ENCODE measurements at regions not wholly inside any gene's neighbourhood (a gene's known extent, or its start where the extent isn't known, plus 50 kb on each side); places are given as distances from the start of the nearest gene placed in this dataset.

GRCh38 chr4:8796096-8796495 lies 75.5 kb downstream of the HMX1 start:
- Mint-ChIP-seq H3K4me1 (ENCODE audit: low read depth) (no peaks in the 10 kb centered on the region), H3K27me3 (ENCODE audit: low read depth) (no peaks in the 10 kb centered on the region), H3K4me3 (no peak overlapping the region), H3K36me3 (ENCODE audit: low read depth) (no peaks in the 10 kb centered on the region), H3K9me3 (no peaks in the 10 kb centered on the region), H3K27ac (no peak overlapping the region)
- intact Hi-C loops (cut with micrococcal nuclease), result no loop called here
- no peak for DNase-seq
- CTCF ChIA-PET, result no interaction called here

GRCh38 chr4:8795140-8795539 lies 76.5 kb downstream of the HMX1 start:
- CTCF ChIA-PET, result no interaction called here
- DNase-seq, result no peak
- H3K9me3 Mint-ChIP-seq, result no peaks in the 10 kb centered on the region

GRCh38 chr4:8794491-8794890 lies 77.1 kb downstream of the HMX1 start:
- DNase-seq, result no peak
- Mint-ChIP-seq H3K9me3 (no peaks in the 10 kb centered on the region), H3K36me3 (ENCODE audit: low read depth) (no peaks in the 10 kb centered on the region), H3K4me3 (no peak overlapping the region), H3K27me3 (ENCODE audit: low read depth) (no peaks in the 10 kb centered on the region), H3K4me1 (ENCODE audit: low read depth) (no peaks in the 10 kb centered on the region), H3K27ac (no peak overlapping the region)
- CTCF ChIA-PET, result no interaction called here
- intact Hi-C loops (cut with micrococcal nuclease), result no loop called here

More at GRCh38 chr4:8795140-8795539, 76.5 kb downstream of the HMX1 start:
- no peak overlapping the region for H3K27ac Mint-ChIP-seq
- H3K4me1 Mint-ChIP-seq (ENCODE audit: low read depth), result no peaks in the 10 kb centered on the region
- H3K4me3 Mint-ChIP-seq, result no peak overlapping the region
- H3K27me3 Mint-ChIP-seq (ENCODE audit: low read depth), result no peaks in the 10 kb centered on the region
- no peaks in the 10 kb centered on the region for H3K36me3 Mint-ChIP-seq (ENCODE audit: low read depth)
- intact Hi-C loops (cut with micrococcal nuclease), result no loop called here

GRCh38 chr4:8793571-8794160 lies 78.0 kb downstream of the HMX1 start:
- no peaks in the 10 kb centered on the region for H3K9me3 Mint-ChIP-seq
- intact Hi-C loops (cut with micrococcal nuclease), result no loop called here
- H3K36me3 Mint-ChIP-seq (ENCODE audit: low read depth), result no peaks in the 10 kb centered on the region
- H3K27me3 Mint-ChIP-seq (ENCODE audit: low read depth), result no peaks in the 10 kb centered on the region
- H3K4me3 Mint-ChIP-seq, result no peak overlapping the region
- no peaks in the 10 kb centered on the region for H3K4me1 Mint-ChIP-seq (ENCODE audit: low read depth)
- DNase-seq, result no peak
- CTCF ChIA-PET, result no interaction called here
- H3K27ac Mint-ChIP-seq, result no peak overlapping the region

GRCh38 chr4:8792491-8792890 lies 79.1 kb downstream of the HMX1 start:
- no peak overlapping the region for H3K27ac Mint-ChIP-seq
- no peaks in the 10 kb centered on the region for H3K27me3 Mint-ChIP-seq (ENCODE audit: low read depth)
- H3K4me3 Mint-ChIP-seq, result no peak overlapping the region
- DNase-seq, result no peak
- CTCF ChIA-PET, result no interaction called here
- no peaks in the 10 kb centered on the region for H3K4me1 Mint-ChIP-seq (ENCODE audit: low read depth)
- no peaks in the 10 kb centered on the region for H3K36me3 Mint-ChIP-seq (ENCODE audit: low read depth)
- intact Hi-C loops (cut with micrococcal nuclease), result no loop called here
- H3K9me3 Mint-ChIP-seq, result peaks cover 2% of the 10 kb centered on the region

GRCh38 chr4:8791609-8792008 lies 80.0 kb downstream of the HMX1 start:
- Mint-ChIP-seq H3K27me3 (ENCODE audit: low read depth) (no peaks in the 10 kb centered on the region), H3K9me3 (peaks cover 2% of the 10 kb centered on the region), H3K36me3 (ENCODE audit: low read depth) (no peaks in the 10 kb centered on the region), H3K4me3 (no peak overlapping the region), H3K27ac (no peak overlapping the region), H3K4me1 (ENCODE audit: low read depth) (no peaks in the 10 kb centered on the region)
- CTCF ChIA-PET, result no interaction called here
- DNase-seq, result no peak
- intact Hi-C loops (cut with micrococcal nuclease), result no loop called here

GRCh38 chr4:8790749-8791148 lies 80.9 kb downstream of the HMX1 start:
- H3K27ac Mint-ChIP-seq, result no peak overlapping the region
- peaks cover 2% of the 10 kb centered on the region for H3K9me3 Mint-ChIP-seq
- CTCF ChIA-PET, result interaction anchor here (0.6 kb wide), 1 partner anchor 183 kb away, joined by 4 read pairs; no protein-coding TSS in a partner anchor
- no peaks in the 10 kb centered on the region for H3K36me3 Mint-ChIP-seq (ENCODE audit: low read depth)
- H3K4me1 Mint-ChIP-seq (ENCODE audit: low read depth), result no peaks in the 10 kb centered on the region
- intact Hi-C loops (cut with micrococcal nuclease), result no loop called here
- no peak for DNase-seq
- no peak overlapping the region for H3K4me3 Mint-ChIP-seq
- H3K27me3 Mint-ChIP-seq (ENCODE audit: low read depth), result no peaks in the 10 kb centered on the region

GRCh38 chr4:8788174-8788573 lies 83.5 kb downstream of the HMX1 start:
- CTCF ChIA-PET, result no interaction called here
- Mint-ChIP-seq H3K27me3 (ENCODE audit: low read depth) (no peaks in the 10 kb centered on the region), H3K4me1 (ENCODE audit: low read depth) (no peaks in the 10 kb centered on the region), H3K4me3 (no peak overlapping the region), H3K9me3 (peaks cover 2% of the 10 kb centered on the region), H3K27ac (no peak overlapping the region), H3K36me3 (ENCODE audit: low read depth) (no peaks in the 10 kb centered on the region)
- intact Hi-C loops (cut with micrococcal nuclease), result no loop called here
- DNase-seq, result no peak

- no peaks in the 10 kb centered on the region for H3K36me3 Mint-ChIP-seq (ENCODE audit: low read depth)
- DNase-seq, result no peak
- no peak overlapping the region for H3K4me3 Mint-ChIP-seq
- no peaks in the 10 kb centered on the region for H3K27me3 Mint-ChIP-seq (ENCODE audit: low read depth)
- no peak overlapping the region for H3K27ac Mint-ChIP-seq
- intact Hi-C loops (cut with micrococcal nuclease), result no loop called here
- CTCF ChIA-PET, result interaction anchor here (1.1 kb wide), 1 partner anchor 179 kb away, joined by 3 read pairs; no protein-coding TSS in a partner anchor
- H3K9me3 Mint-ChIP-seq, result peaks cover 2% of the 10 kb centered on the region
- no peaks in the 10 kb centered on the region for H3K4me1 Mint-ChIP-seq (ENCODE audit: low read depth)
Observed at GRCh38 chr4:8786166-8786565, 85.5 kb downstream of the HMX1 start.

- Mint-ChIP-seq H3K27ac (no peak overlapping the region), H3K9me3 (peaks cover 2% of the 10 kb centered on the region), H3K4me3 (no peak overlapping the region), H3K36me3 (ENCODE audit: low read depth) (no peaks in the 10 kb centered on the region), H3K27me3 (ENCODE audit: low read depth) (no peaks in the 10 kb centered on the region), H3K4me1 (ENCODE audit: low read depth) (no peaks in the 10 kb centered on the region)
- intact Hi-C loops (cut with micrococcal nuclease), result no loop called here
- no peak for DNase-seq
- CTCF ChIA-PET, result interaction anchor here (1.1 kb wide), 1 partner anchor 178 kb away, joined by 3 read pairs; no protein-coding TSS in a partner anchor
Observed at GRCh38 chr4:8785656-8786142, 85.9 kb downstream of the HMX1 start.

GRCh38 chr4:8783736-8784135 lies 87.9 kb downstream of the HMX1 start:
- Mint-ChIP-seq H3K9me3 (peaks cover 2% of the 10 kb centered on the region), H3K36me3 (ENCODE audit: low read depth) (no peaks in the 10 kb centered on the region), H3K27me3 (ENCODE audit: low read depth) (no peaks in the 10 kb centered on the region), H3K4me3 (no peak overlapping the region), H3K27ac (no peak overlapping the region), H3K4me1 (ENCODE audit: low read depth) (no peaks in the 10 kb centered on the region)
- no peak for DNase-seq
- CTCF ChIA-PET, result no interaction called here
- intact Hi-C loops (cut with micrococcal nuclease), result no loop called here

- intact Hi-C loops (cut with micrococcal nuclease), result no loop called here
- H3K27me3 Mint-ChIP-seq (ENCODE audit: low read depth), result no peaks in the 10 kb centered on the region
Observed at GRCh38 chr4:8782135-8782534, 89.5 kb downstream of the HMX1 start.

GRCh38 chr4:8781641-8782040 lies 90.0 kb downstream of the HMX1 start:
- H3K9me3 Mint-ChIP-seq, result no peaks in the 10 kb centered on the region
- no peaks in the 10 kb centered on the region for H3K27me3 Mint-ChIP-seq (ENCODE audit: low read depth)
- DNase-seq, result no peak
- no peak overlapping the region for H3K4me3 Mint-ChIP-seq
- H3K36me3 Mint-ChIP-seq (ENCODE audit: low read depth), result no peaks in the 10 kb centered on the region
- CTCF ChIA-PET, result no interaction called here
- no peak overlapping the region for H3K27ac Mint-ChIP-seq
- H3K4me1 Mint-ChIP-seq (ENCODE audit: low read depth), result no peaks in the 10 kb centered on the region
- intact Hi-C loops (cut with micrococcal nuclease), result no loop called here

More at GRCh38 chr4:8782135-8782534, 89.5 kb downstream of the HMX1 start:
- Mint-ChIP-seq H3K9me3 (no peaks in the 10 kb centered on the region), H3K27ac (no peak overlapping the region), H3K4me1 (ENCODE audit: low read depth) (no peaks in the 10 kb centered on the region), H3K36me3 (ENCODE audit: low read depth) (no peaks in the 10 kb centered on the region), H3K4me3 (no peak overlapping the region)
- no peak for DNase-seq
- CTCF ChIA-PET, result no interaction called here

Data from activated naive CD4-positive, alpha-beta T cell treated with anti-CD3 and anti-CD28 coated beads for 36 hours (primary cell).